ENCODE measurements at regions not wholly inside any gene's neighbourhood (a gene's known extent, or its start where the extent isn't known, plus 50 kb on each side); places are given as distances from the start of the nearest gene placed in this dataset.

DNA sequence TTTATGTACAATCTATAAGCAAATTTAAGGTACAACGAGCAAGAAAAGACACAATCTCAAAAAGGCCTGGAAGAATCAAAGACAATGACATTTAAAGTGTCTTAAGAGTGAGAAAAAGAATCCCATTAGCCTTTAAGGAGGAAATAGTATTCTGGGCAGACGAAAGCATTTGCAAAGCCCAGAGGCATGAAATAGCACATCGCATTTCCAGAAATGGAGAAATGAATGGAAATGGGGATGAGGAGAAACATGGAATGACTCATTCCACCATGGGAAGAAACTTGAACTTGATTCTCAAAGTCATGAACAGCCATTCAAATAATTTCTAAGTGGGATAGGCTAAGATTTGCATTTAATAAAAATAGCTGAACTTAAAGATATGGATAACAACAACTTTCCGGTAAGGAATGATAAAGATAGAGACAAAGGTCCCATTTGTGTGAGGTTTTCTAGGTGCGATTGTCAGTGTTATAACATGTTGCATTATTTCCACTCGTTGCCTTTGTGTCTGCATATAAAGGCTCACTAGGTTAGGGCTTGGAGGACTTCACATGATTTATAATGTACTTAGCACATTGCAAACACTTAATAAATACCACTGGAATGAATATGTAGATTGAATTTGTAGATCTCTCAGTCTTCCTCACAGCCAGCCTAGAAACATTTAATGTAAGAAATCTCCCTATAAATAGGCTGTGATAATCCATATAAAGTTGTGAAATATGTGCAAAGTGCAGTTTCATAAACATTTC is 310.3 kb upstream of the KLF6 start:
- TF ChIP-seq CTCF (IDR thresholded peaks at IDR 0.05): no peak
- no peak for DNase-seq
- intact Hi-C loops (cut with DNase I; ENCODE audit: low total_unique reads): no loop called here
- peaks cover 0 to 3% (median 0%) of the 10 kb centered on the region in 4 donors for H3K4me1 ChIP-seq
- H3K27ac ChIP-seq: no peak overlapping the region
- no peaks in the 10 kb centered on the region for H3K9me3 ChIP-seq
- no peaks in the 10 kb centered on the region for H3K36me3 ChIP-seq
- H3K4me3 ChIP-seq: no peak overlapping the region
- H3K27me3 ChIP-seq: no peaks in the 10 kb centered on the region

DNA sequence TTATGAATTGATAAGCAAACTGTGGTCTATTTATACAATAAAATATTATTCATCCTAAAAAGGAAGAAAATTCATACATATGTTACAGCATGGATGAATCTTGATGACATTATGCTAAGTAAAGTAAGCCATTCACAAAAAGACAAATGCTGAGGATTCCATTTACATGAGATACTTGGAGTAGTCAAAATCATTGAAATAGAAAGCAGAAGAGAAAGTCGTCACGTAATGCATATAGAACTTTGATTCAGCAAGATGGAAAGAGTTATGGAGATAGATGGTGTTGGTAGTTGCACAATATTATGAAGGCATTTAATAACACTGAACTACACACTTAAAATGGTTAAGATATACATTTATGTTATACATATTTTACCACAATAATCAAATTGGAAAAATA is 309.7 kb upstream of the KLF6 start:
- H3K4me1 ChIP-seq: peaks cover 0 to 3% (median 0%) of the 10 kb centered on the region in 4 donors

GRCh38 chr10:4093438-4093837 is 308.4 kb upstream of the KLF6 start:
- no peak for TF ChIP-seq CTCF (IDR thresholded peaks at IDR 0.05)
- H3K4me1 ChIP-seq: peaks cover 0 to 3% (median 0%) of the 10 kb centered on the region in 4 donors
- H3K27me3 ChIP-seq: no peaks in the 10 kb centered on the region
- no peaks in the 10 kb centered on the region for H3K36me3 ChIP-seq
- H3K27ac ChIP-seq: no peak overlapping the region
- no peak overlapping the region for H3K4me3 ChIP-seq
- DNase-seq: no peak
- no peaks in the 10 kb centered on the region for H3K9me3 ChIP-seq
- intact Hi-C loops (cut with DNase I; ENCODE audit: low total_unique reads): no loop called here

More for the DNA sequence above, 309.7 kb upstream of the KLF6 start:
- H3K4me3 ChIP-seq: no peak overlapping the region
- DNase-seq: no peak
- H3K9me3 ChIP-seq: no peaks in the 10 kb centered on the region
- TF ChIP-seq CTCF (IDR thresholded peaks at IDR 0.05): no peak
- no peaks in the 10 kb centered on the region for H3K27me3 ChIP-seq
- intact Hi-C loops (cut with DNase I; ENCODE audit: low total_unique reads): no loop called here
- H3K36me3 ChIP-seq: no peaks in the 10 kb centered on the region
- no peak overlapping the region for H3K27ac ChIP-seq

GRCh38 chr10:4088354-4089066 is 303.5 kb upstream of the KLF6 start:
- no peak for DNase-seq
- no peaks in the 10 kb centered on the region for H3K27me3 ChIP-seq
- intact Hi-C loops (cut with DNase I; ENCODE audit: low total_unique reads): loop anchor here (10.0 kb wide), 1 partner anchor 406 kb away; no protein-coding TSS in a partner anchor
- TF ChIP-seq CTCF (IDR thresholded peaks at IDR 0.05): no peak
- H3K27ac ChIP-seq: no peak overlapping the region
- H3K4me3 ChIP-seq: no peak overlapping the region
- no peaks in the 10 kb centered on the region for H3K9me3 ChIP-seq
- H3K4me1 ChIP-seq: peaks cover 0 to 19% (median 10%) of the 10 kb centered on the region in 4 donors
- H3K36me3 ChIP-seq: no peaks in the 10 kb centered on the region

DNA sequence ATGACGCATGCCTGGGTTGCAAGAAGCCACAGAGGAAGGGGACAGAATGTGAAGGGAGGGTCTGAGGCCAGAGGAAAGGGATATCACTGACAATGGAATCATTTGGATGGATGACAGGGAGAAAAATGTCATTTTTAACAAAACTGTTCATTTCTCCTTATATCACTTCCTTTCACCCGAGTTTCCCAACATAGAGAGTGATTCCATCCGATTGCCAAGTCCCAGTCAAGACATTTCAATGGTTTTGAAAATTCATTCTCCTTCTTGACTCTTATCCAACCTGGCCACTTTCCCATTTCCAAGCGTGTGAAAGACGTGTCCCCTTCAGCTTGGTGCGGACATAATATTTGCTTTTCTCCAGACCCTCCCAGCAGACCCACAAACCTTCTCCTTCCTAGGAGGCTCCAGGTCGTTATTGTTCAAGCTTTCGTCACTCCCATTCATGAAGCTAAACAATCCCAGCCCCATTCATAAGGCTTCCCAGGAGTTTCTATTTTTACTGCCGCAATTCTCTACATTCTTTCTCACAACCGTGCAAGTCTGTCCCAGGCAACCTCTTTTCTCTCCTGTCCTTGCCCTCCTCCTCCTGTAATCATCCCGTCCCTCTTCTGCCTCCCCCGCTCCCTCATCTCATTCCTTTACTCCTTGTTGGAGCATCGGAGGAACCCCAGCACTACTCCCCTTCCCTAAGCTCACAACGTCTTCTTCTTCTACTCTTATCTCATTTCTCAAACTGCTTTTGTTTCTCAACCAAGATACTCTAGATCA is 301.3 kb upstream of the KLF6 start:
- Histone ChIP-seq H3K9me3 (no peaks in the 10 kb centered on the region), H3K36me3 (no peaks in the 10 kb centered on the region), H3K27ac (peak overlapping the region in 1 of 2 donors; percentile 5), H3K27me3 (no peaks in the 10 kb centered on the region), H3K4me1 (peaks cover 0 to 40% (median 21%) of the 10 kb centered on the region in 4 donors), H3K4me3 (peak overlapping the region in 1 of 2 donors; percentile 21)
- DNase-seq: no peak
- intact Hi-C loops (cut with DNase I; ENCODE audit: low total_unique reads): loop anchor here (10.0 kb wide), 1 partner anchor 408 kb away; no protein-coding TSS in a partner anchor
- no peak for TF ChIP-seq CTCF (IDR thresholded peaks at IDR 0.05)
